ENCODE measurements at regions not wholly inside any gene's neighbourhood (a gene's known extent, or its start where the extent isn't known, plus 50 kb on each side); places are given as distances from the start of the nearest gene placed in this dataset.

DNA sequence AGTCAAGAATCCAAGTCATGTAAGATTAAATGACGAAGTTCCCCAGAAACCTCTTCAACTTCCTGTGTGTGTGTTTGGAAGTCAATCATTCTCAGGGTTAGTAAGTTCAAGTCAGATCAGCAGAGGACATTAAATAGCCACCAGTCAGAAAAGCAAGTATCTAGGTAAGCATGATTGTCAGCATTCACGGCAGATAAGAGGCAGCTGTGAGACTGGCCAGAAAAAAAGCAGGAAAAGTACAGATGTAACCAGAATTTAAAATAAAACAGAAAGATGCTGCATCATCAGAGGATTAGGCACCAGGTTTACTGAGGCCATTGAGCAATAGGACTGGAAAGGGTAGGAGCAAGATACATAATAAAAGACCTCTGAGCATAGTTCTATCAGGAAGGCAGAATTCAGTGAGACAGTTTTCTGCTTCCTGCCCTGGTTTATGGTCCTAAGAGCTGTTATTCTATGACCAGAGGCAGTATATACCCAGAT is 606.9 kb downstream of the FSCB start:
- CTCF ChIA-PET (ENCODE audit: low intra/inter-chr PET ratio, low total read pairs), result no interaction called here
- 0% methylated on average over 2 of the region's 2 CpGs for WGBS (ENCODE audit: low lambda C conversion rate)
- no peak for TF ChIP-seq FOXP1 (IDR thresholded peaks at IDR 0.05)
- TF ChIP-seq FOXP1 (CRISPR knock-in tag; IDR thresholded peaks at IDR 0.05), result peak; percentile 17; the same call in 1 of the 2 replicates
- TF ChIP-seq ATF1 (CRISPR knock-in tag; IDR thresholded peaks at IDR 0.05), result peak; percentile 65
- peak; percentile 69; the same call in 1 of the 2 replicates for TF ChIP-seq ISL2 (CRISPR knock-in tag; IDR thresholded peaks at IDR 0.05)
- no peak for TF ChIP-seq ZNF589 (CRISPR knock-in tag; conservative IDR thresholded peaks at IDR 0.05)
- TF ChIP-seq, protein P1, sequence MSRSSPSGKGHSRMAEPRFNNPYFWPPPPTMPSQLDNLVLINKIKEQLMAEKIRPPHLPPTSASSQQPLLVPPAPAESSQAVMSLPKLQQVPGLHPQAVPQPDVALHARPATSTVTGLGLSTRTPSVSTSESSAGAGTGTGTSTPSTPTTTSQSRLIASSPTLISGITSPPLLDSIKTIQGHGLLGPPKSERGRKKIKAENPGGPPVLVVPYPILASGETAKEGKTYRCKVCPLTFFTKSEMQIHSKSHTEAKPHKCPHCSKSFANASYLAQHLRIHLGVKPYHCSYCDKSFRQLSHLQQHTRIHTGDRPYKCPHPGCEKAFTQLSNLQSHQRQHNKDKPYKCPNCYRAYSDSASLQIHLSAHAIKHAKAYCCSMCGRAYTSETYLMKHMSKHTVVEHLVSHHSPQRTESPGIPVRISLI (CRISPR knock-in tag; IDR thresholded peaks at IDR 0.05; ENCODE audit: borderline replicate concordance), result peak; percentile 78; the same call in 1 of the 2 replicates
- TF ChIP-seq ZNF382 (CRISPR knock-in tag; IDR thresholded peaks at IDR 0.05; ENCODE audit: borderline replicate concordance), result no peak
- TF ChIP-seq, protein P2, sequence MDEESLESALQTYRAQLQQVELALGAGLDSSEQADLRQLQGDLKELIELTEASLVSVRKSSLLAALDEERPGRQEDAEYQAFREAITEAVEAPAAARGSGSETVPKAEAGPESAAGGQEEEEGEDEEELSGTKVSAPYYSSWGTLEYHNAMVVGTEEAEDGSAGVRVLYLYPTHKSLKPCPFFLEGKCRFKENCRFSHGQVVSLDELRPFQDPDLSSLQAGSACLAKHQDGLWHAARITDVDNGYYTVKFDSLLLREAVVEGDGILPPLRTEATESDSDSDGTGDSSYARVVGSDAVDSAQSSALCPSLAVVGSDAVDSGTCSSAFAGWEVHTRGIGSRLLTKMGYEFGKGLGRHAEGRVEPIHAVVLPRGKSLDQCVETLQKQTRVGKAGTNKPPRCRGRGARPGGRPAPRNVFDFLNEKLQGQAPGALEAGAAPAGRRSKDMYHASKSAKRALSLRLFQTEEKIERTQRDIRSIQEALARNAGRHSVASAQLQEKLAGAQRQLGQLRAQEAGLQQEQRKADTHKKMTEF (CRISPR knock-in tag; IDR thresholded peaks at IDR 0.05), result peak; percentile 63
- no peak for TF ChIP-seq ZNF598 (CRISPR knock-in tag; IDR thresholded peaks at IDR 0.05; ENCODE audit: borderline replicate concordance)
- TF ChIP-seq ZNF777 (CRISPR knock-in tag; IDR thresholded peaks at IDR 0.05), result no peak
- peak; percentile 19; the same call in 1 of the 2 replicates for TF ChIP-seq FOXO1 (CRISPR knock-in tag; IDR thresholded peaks at IDR 0.05)
- 0 out of 2 replicates have a peak, but pooled peaks have one; percentile 59 for TF ChIP-seq MYNN (CRISPR knock-in tag; IDR thresholded peaks at IDR 0.05; ENCODE audit: low read depth)
- no peak for TF ChIP-seq SSRP1 (CRISPR knock-in tag; IDR thresholded peaks at IDR 0.05)
- TF ChIP-seq SATB2 (CRISPR knock-in tag; IDR thresholded peaks at IDR 0.05), result no peak
- TF ChIP-seq ZNF264 (CRISPR knock-in tag; IDR thresholded peaks at IDR 0.05), result 0 out of 2 replicates have a peak, but pooled peaks have one; percentile 61
- TF ChIP-seq GATA4 (IDR thresholded peaks at IDR 0.05; ENCODE audit: borderline replicate concordance, low read depth), result peak; percentile 43; the same call in 1 of the 2 replicates
- no peak for TF ChIP-seq NFYB (CRISPR knock-in tag; IDR thresholded peaks at IDR 0.05)
- no peak for TF ChIP-seq NR2C2 (CRISPR knock-in tag; IDR thresholded peaks at IDR 0.05; ENCODE audit: borderline replicate concordance)
- no peak for TF ChIP-seq ZNF660 (CRISPR knock-in tag; IDR thresholded peaks at IDR 0.05; ENCODE audit: borderline replicate concordance, low read depth)
- 0 out of 2 replicates have a peak, but pooled peaks have one; percentile 61 for TF ChIP-seq NR2F2 (IDR thresholded peaks at IDR 0.05; ENCODE audit: borderline replicate concordance, low read depth)

More for the DNA sequence above, 606.9 kb downstream of the FSCB start:
- Histone ChIP-seq H3K4me2 (ENCODE audit: low read depth, low read length) (peak overlapping the region; percentile 57), H3K27ac (ENCODE audit: extremely low read length, insufficient read depth, low read length) (peak overlapping the region; percentile 86), H3K9ac (ENCODE audit: insufficient read depth, low read depth, low read length) (peak overlapping the region; percentile 56), H2AFZ (ENCODE audit: low read length) (no peak overlapping the region), H3K4me1 (ENCODE audit: insufficient read depth, low read length) (peaks cover 75% of the 10 kb centered on the region), H3K27me3 (ENCODE audit: control insufficient read depth in 1 of 2, insufficient read depth in 2 of 2, low read length in 2 of 2) (no peaks in the 10 kb centered on the region), H3K79me2 (ENCODE audit: insufficient read depth, low read length) (no peaks in the 10 kb centered on the region), H3K9me3 (ENCODE audit: low read length) (no peaks in the 10 kb centered on the region), H3K36me3 (replicated peaks in 1 of 2; ENCODE audit: control insufficient read depth in 1 of 2, insufficient read depth in 2 of 2, low read length in 2 of 2) (no peaks in the 10 kb centered on the region), H3K4me3 (replicated peaks in 1 of 3; ENCODE audit: insufficient read depth in 1 of 3, low read depth in 2 of 3, low read length in 3 of 3) (peak overlapping the region in 2 of 3 experiments; percentile 5 to 7; a peak in 1 of 6 replicates), H4K20me1 (ENCODE audit: insufficient read depth, low read length) (no peaks in the 10 kb centered on the region)
- in situ Hi-C loops (cut with HindIII; ENCODE audit: extremely low pct_ligation_motif_present, low pct_unique_long_range_greater_than_20kb) (no loop called here), intact Hi-C loops (cut with micrococcal nuclease; ENCODE audit: unreplicated experiment) (loop anchor here (1.0 kb wide), 1 partner anchor 121 kb away; no protein-coding TSS in a partner anchor)
- POLR2A ChIA-PET, result interaction anchor here (1.0 kb wide), 1 partner anchor 120 kb away, joined by 3 read pairs; no protein-coding TSS in a partner anchor
- BruUV-seq (replicated peaks), result no TSS peak
- ATAC-seq (peak; percentile 95), DNase-seq (ENCODE audit: low spot score) (peak; percentile 92), FAIRE-seq (peak; percentile 90)
